ENCODE measurements at regions not wholly inside any gene's neighbourhood (a gene's known extent, or its start where the extent isn't known, plus 50 kb on each side); places are given as distances from the start of the nearest gene placed in this dataset.

GRCh38 chr6:71499667-71500066 lies 211.1 kb downstream of the OGFRL1 start (continued):
- no peak for TF ChIP-seq ARID4B (CRISPR knock-in tag; IDR thresholded peaks at IDR 0.05; ENCODE audit: borderline replicate concordance)
- no peak for TF ChIP-seq ZNF232 (CRISPR knock-in tag; IDR thresholded peaks at IDR 0.05)

- CTCF ChIA-PET = no interaction called here
- no peak overlapping the region for H3K4me3 Mint-ChIP-seq
- POLR2A ChIA-PET = no interaction called here
- ATAC-seq = no peak
- no peaks in the 10 kb centered on the region for H3K36me3 Mint-ChIP-seq
- no peak for DNase-seq (ENCODE audit: low spot score)
- no peak overlapping the region for H3K27ac Mint-ChIP-seq
- H3K4me1 Mint-ChIP-seq = peaks cover 6% of the 10 kb centered on the region
- TF ChIP-seq FOXJ3 (CRISPR knock-in tag; IDR thresholded peaks at IDR 0.05; ENCODE audit: borderline replicate concordance) = no peak
- no peak for TF ChIP-seq AFF4 (CRISPR knock-in tag; IDR thresholded peaks at IDR 0.05; ENCODE audit: borderline replicate concordance)
- H3K9me3 Mint-ChIP-seq = no peaks in the 10 kb centered on the region; the same call in 1 of the 2 replicates
- no peaks in the 10 kb centered on the region for H3K27me3 Mint-ChIP-seq (ENCODE audit: low read depth)
Observed at GRCh38 chr6:71502168-71502567, 213.6 kb downstream of the OGFRL1 start.

GRCh38 chr6:71502956-71503355 lies 214.3 kb downstream of the OGFRL1 start:
- no peaks in the 10 kb centered on the region for H3K27me3 Mint-ChIP-seq (ENCODE audit: low read depth)
- POLR2A ChIA-PET = no interaction called here
- no peak overlapping the region for H3K4me3 Mint-ChIP-seq
- H3K4me1 Mint-ChIP-seq = peaks cover 6% of the 10 kb centered on the region
- H3K9me3 Mint-ChIP-seq = no peaks in the 10 kb centered on the region; the same call in 1 of the 2 replicates
- DNase-seq (ENCODE audit: low spot score) = no peak
- no peaks in the 10 kb centered on the region for H3K36me3 Mint-ChIP-seq
- H3K27ac Mint-ChIP-seq = no peak overlapping the region
- no peak for TF ChIP-seq ZNF232 (CRISPR knock-in tag; IDR thresholded peaks at IDR 0.05)
- no peak for TF ChIP-seq ATF1 (CRISPR knock-in tag; IDR thresholded peaks at IDR 0.05)
- no peak for TF ChIP-seq ATF2 (CRISPR knock-in tag; IDR thresholded peaks at IDR 0.05; ENCODE audit: borderline replicate concordance, low read depth)
- no peak for TF ChIP-seq ZNF671 (CRISPR knock-in tag; IDR thresholded peaks at IDR 0.05)
- CTCF ChIA-PET = no interaction called here
- ATAC-seq = no peak

GRCh38 chr6:71507183-71507582 lies 218.6 kb downstream of the OGFRL1 start:
- ChIA-PET CTCF (no interaction called here), POLR2A (no interaction called here)
- no peak for TF ChIP-seq ZNF121 (CRISPR knock-in tag; IDR thresholded peaks at IDR 0.05)
- TF ChIP-seq ZBTB21 (CRISPR knock-in tag; IDR thresholded peaks at IDR 0.05; ENCODE audit: borderline replicate concordance) = no peak
- TF ChIP-seq CTCF (IDR thresholded peaks at IDR 0.05) = no peak
- TF ChIP-seq ARID4B (CRISPR knock-in tag; IDR thresholded peaks at IDR 0.05; ENCODE audit: borderline replicate concordance) = no peak
- TF ChIP-seq NFYB (CRISPR knock-in tag; conservative IDR thresholded peaks at IDR 0.05; ENCODE audit: low read depth) = no peak
- no peak for TF ChIP-seq E2F1 (CRISPR knock-in tag; IDR thresholded peaks at IDR 0.05)

More at GRCh38 chr6:71507183-71507582, 218.6 kb downstream of the OGFRL1 start:
- Mint-ChIP-seq H3K27ac (no peak overlapping the region), H3K4me3 (no peak overlapping the region), H3K9me3 (no peaks in the 10 kb centered on the region; the same call in 1 of the 2 replicates), H3K36me3 (no peaks in the 10 kb centered on the region), H3K4me1 (peaks cover 4% of the 10 kb centered on the region; the same call in 1 of the 2 replicates), H3K27me3 (ENCODE audit: low read depth) (no peaks in the 10 kb centered on the region)
- ATAC-seq (no peak), DNase-seq (ENCODE audit: low spot score) (no peak)
